NCI-H1436 treated with DMSO at 0.1 percent for 48 hours (cell line): ENCODE measurements at regions not wholly inside any gene's neighbourhood (a gene's known extent, or its start where the extent isn't known, plus 50 kb on each side); places are given as distances from the start of the nearest gene placed in this dataset.
"Not testable (repeated sequence)": the region's sequence is repeated elsewhere in the genome, so short reads cannot be mapped to it uniquely, and the experiment has no call there.

Source experiments
- DNase-seq: peaks from one replicate; lab custom pipeline; 2025; lab: John Stamatoyannopoulos, UW

GRCh38 chr12:126915309-126915708, 1351.7 kb upstream of the TMEM132C start:
- DNase-seq = no peak

GRCh38 chr12:126926023-126926594, 1340.9 kb upstream of the TMEM132C start:
- DNase-seq = no peak

- no peak for DNase-seq
Observed at GRCh38 chr12:126930234-126930633, 1336.7 kb upstream of the TMEM132C start.

GRCh38 chr12:126932156-126932555, 1334.8 kb upstream of the TMEM132C start:
- no peak for DNase-seq

- no peak for DNase-seq
Observed at GRCh38 chr12:126935435-126935834, 1331.5 kb upstream of the TMEM132C start.

- DNase-seq = no peak
Observed at GRCh38 chr12:126936181-126936851, 1330.7 kb upstream of the TMEM132C start.

GRCh38 chr12:126937431-126937830, 1329.5 kb upstream of the TMEM132C start:
- DNase-seq = no peak

GRCh38 chr12:126944684-126945083, 1322.3 kb upstream of the TMEM132C start:
- DNase-seq = no peak

GRCh38 chr12:126946958-126947357, 1320.0 kb upstream of the TMEM132C start:
- not testable (repeated sequence) for DNase-seq

- DNase-seq = no peak
Observed at GRCh38 chr12:126949558-126949957, 1317.4 kb upstream of the TMEM132C start.

GRCh38 chr12:126950266-126950665, 1316.7 kb upstream of the TMEM132C start:
- no peak for DNase-seq

- no peak for DNase-seq
Observed at GRCh38 chr12:126952096-126953007, 1314.6 kb upstream of the TMEM132C start.

- no peak for DNase-seq
Observed at GRCh38 chr12:126953365-126953889, 1313.5 kb upstream of the TMEM132C start.

- no peak for DNase-seq
Observed at GRCh38 chr12:126960221-126960620, 1306.7 kb upstream of the TMEM132C start.

- no peak for DNase-seq
Observed at GRCh38 chr12:126960709-126961108, 1306.3 kb upstream of the TMEM132C start.

- DNase-seq = no peak
Observed at GRCh38 chr12:126963825-126964224, 1303.1 kb upstream of the TMEM132C start.

- no peak for DNase-seq
Observed at GRCh38 chr12:126966498-126966897, 1300.5 kb upstream of the TMEM132C start.

GRCh38 chr12:126967152-126967551, 1299.8 kb upstream of the TMEM132C start:
- DNase-seq = no peak

- DNase-seq = no peak
Observed at GRCh38 chr12:126974779-126975178, 1292.2 kb upstream of the TMEM132C start.

GRCh38 chr12:126976579-126976978, 1290.4 kb upstream of the TMEM132C start:
- DNase-seq = no peak

GRCh38 chr12:126979564-126979963, 1287.4 kb upstream of the TMEM132C start:
- not testable (repeated sequence) for DNase-seq

- DNase-seq = no peak
Observed at GRCh38 chr12:126982707-126983106, 1284.3 kb upstream of the TMEM132C start.

- not testable (repeated sequence) for DNase-seq
Observed at GRCh38 chr12:126983735-126984134, 1283.2 kb upstream of the TMEM132C start.
